Adrenal gland (tissue), 9 donors: ENCODE measurements at regions not wholly inside any gene's neighbourhood (a gene's known extent, or its start where the extent isn't known, plus 50 kb on each side); places are given as distances from the start of the nearest gene placed in this dataset.

ENCODE experiments used
- DNase-seq, 7 donors: peaks; one replicate each; pipeline ENCODE4 v3.0.0-alpha.2; 2019 to 2020
- H3K27ac ChIP-seq, 5 donors: fragments of 200-600 bp; sonication (generic) in 4 of 5; 1 replicate in 3 of 5; 2 replicates in 2 of 5; pipeline versions ENCODE4 v1.5.1 to v1.8.0; 2016 to 2020; ENCODE audit warnings: mild to moderate bottlenecking in 1 of 5
- H3K27me3 ChIP-seq: fragments of 200-600 bp; 2 replicates; pipeline ENCODE4 v1.8.0; 2021
- H3K36me3 ChIP-seq, 2 donors: fragments of 200-600 bp; replicated peaks in 1 of 2; 1 replicate in 1 of 2; 2 replicates in 1 of 2; pipeline versions ENCODE4 v1.5.1 to v1.8.0; 2018 to 2022
- H3K4me1 ChIP-seq, 2 donors: fragments of 200-600 bp; replicated peaks in 1 of 2; 1 replicate in 1 of 2; 2 replicates in 1 of 2; pipeline versions ENCODE4 v1.5.1 to v1.8.0; 2018 to 2021
- H3K4me3 ChIP-seq, 4 donors: fragments of 200-600 bp; sonication (generic) in 3 of 4; one replicate each; pipeline ENCODE4 v1.5.1; 2016 to 2018
- H3K9me3 ChIP-seq, 3 donors: fragments of 200-600 bp; sonication (generic) in 1 of 3; replicated peaks in 1 of 3; 1 replicate in 2 of 3; 2 replicates in 1 of 3; pipeline versions ENCODE4 v1.5.1 to v1.8.0; 2016 to 2021
- CTCF ChIP-seq, 6 experiments: fragments of 450-650 bp in 4 of 6; fragments of 200-600 bp in 2 of 6; sonication (generic) in 1 of 6; IDR thresholded peaks; 1 replicate in 5 of 6; 2 replicates in 1 of 6; pipeline versions ENCODE4 v1.5.1 to v1.8.0; 2016 to 2021; ENCODE audit warnings: antibody characterized with exemption in 6 of 6, mild to moderate bottlenecking in 2 of 6, moderate library complexity in 1 of 6
- POLR2A ChIP-seq, 2 donors: fragments of 450-650 bp; IDR thresholded peaks; one replicate each; pipeline ENCODE4 v1.6.1; 2017; ENCODE audit warnings: antibody characterized with exemption in 2 of 2, mild to moderate bottlenecking in 2 of 2, moderate library complexity in 1 of 2
- WGBS, 4 donors: extraction: QIAGEN DNeasy Blood & Tissue Kit in 2 of 4; methylation state at CpG; one replicate each; pipeline versions ENCODE4 v1.1.5 to v1.1.7; 2013 to 2017; 5-methylcytosine and 5-hydroxymethylcytosine counted together
- intact Hi-C, 2 donors: fragments of 100-400 bp; cut with DNase I; formaldehyde crosslinking; loops; one replicate each; pipeline versions ENCODE4 v1.14.1 to v1.15.0; 2022 to 2023
- donor health status: healthy with polysubstance abuse.
- donor health status: Bipolar disorder and iron deficiency.
- donor health status: DM: yes; HTN: yes; CAD: no.
- donor health status: DM: no; HTN: no; CAD: no.
- donor health status: DM: no; HTN: no; CAD: no.

GRCh38 chr4:63155561-63155960 lies 1253.7 kb downstream of the TECRL start:
- intact Hi-C loops, result no loop called here
- TF ChIP-seq CTCF (IDR thresholded peaks at IDR 0.05), result no peak
- TF ChIP-seq POLR2A (IDR thresholded peaks at IDR 0.05), result no peak
- H3K27me3 ChIP-seq, result no peaks in the 10 kb centered on the region
- H3K27ac ChIP-seq, result no peak overlapping the region
- no peaks in the 10 kb centered on the region for H3K4me1 ChIP-seq
- WGBS, 4 donors, result 70 to 86% (median 76%) methylated on average over 1 of the region's 1 CpG
- H3K9me3 ChIP-seq, result no peaks in the 10 kb centered on the region
- no peaks in the 10 kb centered on the region for H3K36me3 ChIP-seq
- no peak for DNase-seq
- H3K4me3 ChIP-seq, result no peak overlapping the region

GRCh38 chr4:63123441-63123840 lies 1285.8 kb downstream of the TECRL start:
- no peaks in the 10 kb centered on the region for H3K4me1 ChIP-seq
- H3K27ac ChIP-seq, result no peak overlapping the region
- H3K36me3 ChIP-seq, result no peaks in the 10 kb centered on the region
- WGBS, 4 donors, result 79 to 91% (median 83%) methylated on average over 5 of the region's 5 CpGs
- TF ChIP-seq CTCF (IDR thresholded peaks at IDR 0.05), result no peak
- no peaks in the 10 kb centered on the region for H3K9me3 ChIP-seq
- no peak overlapping the region for H3K4me3 ChIP-seq
- no peaks in the 10 kb centered on the region for H3K27me3 ChIP-seq
- DNase-seq, result no peak
- intact Hi-C loops, result no loop called here

GRCh38 chr4:63122955-63123354 lies 1286.3 kb downstream of the TECRL start:
- intact Hi-C loops, result no loop called here
- Histone ChIP-seq H3K4me3 (no peak overlapping the region), H3K4me1 (no peaks in the 10 kb centered on the region), H3K9me3 (no peaks in the 10 kb centered on the region), H3K36me3 (no peaks in the 10 kb centered on the region), H3K27ac (no peak overlapping the region), H3K27me3 (no peaks in the 10 kb centered on the region)
- TF ChIP-seq CTCF (IDR thresholded peaks at IDR 0.05), result no peak
- TF ChIP-seq POLR2A (IDR thresholded peaks at IDR 0.05), result no peak
- no peak for DNase-seq
- WGBS, 4 donors, result 87 to 93% (median 91%) methylated on average over 2 of the region's 2 CpGs

GRCh38 chr4:63106600-63106999 lies 1302.7 kb downstream of the TECRL start:
- Histone ChIP-seq H3K4me3 (no peak overlapping the region), H3K36me3 (no peaks in the 10 kb centered on the region), H3K27me3 (no peaks in the 10 kb centered on the region), H3K27ac (no peak overlapping the region), H3K4me1 (no peaks in the 10 kb centered on the region), H3K9me3 (no peaks in the 10 kb centered on the region)
- DNase-seq, result no peak
- TF ChIP-seq CTCF (IDR thresholded peaks at IDR 0.05) (no peak), POLR2A (IDR thresholded peaks at IDR 0.05) (no peak)
- WGBS, 4 donors, result 56 to 67% (median 65%) methylated on average over 3 of the region's 3 CpGs
- intact Hi-C loops, result no loop called here
